ENCODE measurements at regions not wholly inside any gene's neighbourhood (a gene's known extent, or its start where the extent isn't known, plus 50 kb on each side); places are given as distances from the start of the nearest gene placed in this dataset.

DNA sequence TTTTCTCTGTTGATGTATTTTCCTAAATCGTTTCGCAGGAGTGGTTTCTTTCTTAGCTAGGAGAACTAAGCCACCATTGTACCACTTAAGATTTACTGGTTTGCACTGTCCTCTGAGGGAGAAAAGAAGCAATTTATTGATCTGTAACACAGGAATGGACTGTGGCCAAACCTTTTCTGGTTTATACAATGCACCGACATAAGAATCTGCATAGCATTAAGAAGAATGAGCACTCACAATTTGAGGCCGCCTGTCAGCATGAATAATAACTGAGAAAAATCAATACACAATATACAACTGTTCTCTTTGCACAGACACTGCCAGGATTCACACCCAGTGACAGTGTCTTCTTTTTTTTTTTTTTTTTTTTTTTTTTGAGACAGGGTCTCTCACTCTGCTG lies 168.6 kb upstream of the DMRT1 start:
- TF ChIP-seq, protein P1, sequence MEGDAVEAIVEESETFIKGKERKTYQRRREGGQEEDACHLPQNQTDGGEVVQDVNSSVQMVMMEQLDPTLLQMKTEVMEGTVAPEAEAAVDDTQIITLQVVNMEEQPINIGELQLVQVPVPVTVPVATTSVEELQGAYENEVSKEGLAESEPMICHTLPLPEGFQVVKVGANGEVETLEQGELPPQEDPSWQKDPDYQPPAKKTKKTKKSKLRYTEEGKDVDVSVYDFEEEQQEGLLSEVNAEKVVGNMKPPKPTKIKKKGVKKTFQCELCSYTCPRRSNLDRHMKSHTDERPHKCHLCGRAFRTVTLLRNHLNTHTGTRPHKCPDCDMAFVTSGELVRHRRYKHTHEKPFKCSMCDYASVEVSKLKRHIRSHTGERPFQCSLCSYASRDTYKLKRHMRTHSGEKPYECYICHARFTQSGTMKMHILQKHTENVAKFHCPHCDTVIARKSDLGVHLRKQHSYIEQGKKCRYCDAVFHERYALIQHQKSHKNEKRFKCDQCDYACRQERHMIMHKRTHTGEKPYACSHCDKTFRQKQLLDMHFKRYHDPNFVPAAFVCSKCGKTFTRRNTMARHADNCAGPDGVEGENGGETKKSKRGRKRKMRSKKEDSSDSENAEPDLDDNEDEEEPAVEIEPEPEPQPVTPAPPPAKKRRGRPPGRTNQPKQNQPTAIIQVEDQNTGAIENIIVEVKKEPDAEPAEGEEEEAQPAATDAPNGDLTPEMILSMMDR (IDR thresholded peaks at IDR 0.05) = no peak
- WGBS, 3 donors = 66 to 82% (median 76%) methylated on average over 4 of the region's 4 CpGs
- no peak overlapping the region for H3K27ac ChIP-seq

DNA sequence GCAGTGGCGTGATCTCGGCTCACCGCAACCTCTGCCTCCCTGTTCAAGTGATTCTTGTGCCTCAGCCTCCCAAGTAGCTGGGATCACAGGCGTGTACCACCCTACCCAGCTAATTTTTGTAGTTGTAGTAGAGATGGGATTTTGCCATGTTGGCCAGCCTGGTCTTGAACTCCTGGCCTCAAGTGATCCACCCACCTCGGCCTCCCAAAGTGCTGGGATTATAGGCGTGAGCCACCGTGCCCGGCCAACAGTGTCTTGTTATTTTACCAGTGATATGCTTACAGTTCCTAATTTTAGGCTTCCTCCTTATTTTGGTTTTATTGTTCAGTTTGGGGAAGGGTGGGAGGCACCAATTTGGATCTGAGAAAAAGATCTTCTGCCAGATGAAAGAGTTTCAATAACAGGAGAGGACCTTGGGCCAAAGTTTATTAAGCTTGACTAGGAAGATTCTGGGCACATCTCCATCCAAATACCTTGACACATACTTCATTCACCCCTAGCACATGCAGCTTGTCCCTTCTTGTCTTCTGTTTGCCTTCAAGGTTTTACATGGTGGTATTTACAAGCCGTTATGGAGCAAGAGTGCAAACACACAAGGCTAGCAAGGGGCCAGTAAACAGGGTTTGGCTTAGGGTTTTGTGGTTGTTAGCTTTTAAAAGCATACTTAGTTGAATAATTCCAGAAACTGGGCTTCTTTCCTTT lies 168.1 kb upstream of the DMRT1 start:
- WGBS, 3 donors = 67 to 75% (median 72%) methylated on average over 9 of the region's 9 CpGs
- TF ChIP-seq, protein P1 (IDR thresholded peaks at IDR 0.05) = no peak
- no peak overlapping the region for H3K4me3 ChIP-seq
- H3K36me3 ChIP-seq (ENCODE audit: insufficient read depth in 1 of 2, low read depth in 1 of 2) = no peaks in the 10 kb centered on the region
- no peaks in the 10 kb centered on the region for H3K27me3 ChIP-seq (ENCODE audit: insufficient read depth in 3 of 3, low read length in 2 of 3)
- DNase-seq = no peak
- intact Hi-C loops (cut with DNase I) = no loop called here
- peaks cover 9% of the 10 kb centered on the region for H3K4me1 ChIP-seq
- peak overlapping the region; percentile 31 for H3K27ac ChIP-seq
- peaks cover 3% of the 10 kb centered on the region for H3K9me3 ChIP-seq
- ATAC-seq = peak in 3 of 4 donors; percentile 58 to 73 (median 68)

More for the DNA sequence above, 168.6 kb upstream of the DMRT1 start:
- Histone ChIP-seq H3K4me3 (no peak overlapping the region), H3K27me3 (ENCODE audit: insufficient read depth in 3 of 3, low read length in 2 of 3) (no peaks in the 10 kb centered on the region), H3K9me3 (peaks cover 3% of the 10 kb centered on the region), H3K4me1 (peaks cover 9% of the 10 kb centered on the region), H3K36me3 (ENCODE audit: insufficient read depth in 1 of 2, low read depth in 1 of 2) (no peaks in the 10 kb centered on the region)
- DNase-seq (no peak), ATAC-seq (no peak)
- intact Hi-C loops (cut with DNase I) = no loop called here

DNA sequence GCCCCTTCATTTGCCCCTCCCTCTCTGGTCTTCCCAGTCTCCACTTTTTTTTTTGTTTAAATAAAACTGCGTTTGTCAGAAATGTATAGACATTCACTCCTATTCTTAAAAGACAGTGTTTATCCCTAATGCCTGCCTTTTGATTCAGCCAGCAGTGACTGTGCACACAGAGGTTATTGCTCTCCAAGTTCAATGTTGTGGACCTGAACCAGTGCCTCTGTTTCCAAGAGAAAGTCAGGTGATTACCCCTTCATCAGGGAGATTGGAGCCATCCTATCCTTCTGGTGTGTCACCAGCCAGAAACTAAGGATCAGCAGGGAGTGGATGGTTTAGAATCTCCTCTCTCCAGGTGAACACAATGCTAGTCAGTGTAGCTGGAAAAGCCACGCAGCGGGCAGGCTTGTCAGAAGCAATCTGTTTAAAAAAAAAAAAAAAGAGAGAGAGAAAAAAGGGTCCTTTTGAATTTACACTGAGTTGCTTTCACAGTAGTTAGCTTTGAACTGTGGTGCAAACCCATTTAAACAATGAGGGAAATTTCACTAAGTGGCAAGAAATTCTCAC lies 167.5 kb upstream of the DMRT1 start:
- ATAC-seq (peak in 1 of 4 donors; percentile 27), DNase-seq (no peak)
- H3K4me3 ChIP-seq = no peak overlapping the region
- intact Hi-C loops (cut with DNase I) = no loop called here
- TF ChIP-seq, protein P1 (IDR thresholded peaks at IDR 0.05) = no peak
- H3K36me3 ChIP-seq (ENCODE audit: insufficient read depth in 1 of 2, low read depth in 1 of 2) = no peaks in the 10 kb centered on the region
- H3K9me3 ChIP-seq = peaks cover 3% of the 10 kb centered on the region
- peak overlapping the region; percentile 31 for H3K27ac ChIP-seq
- peaks cover 9% of the 10 kb centered on the region for H3K4me1 ChIP-seq
- no peaks in the 10 kb centered on the region for H3K27me3 ChIP-seq (ENCODE audit: insufficient read depth in 3 of 3, low read length in 2 of 3)
- WGBS, 3 donors = 73 to 89% (median 81%) methylated on average over 3 of the region's 3 CpGs

DNA sequence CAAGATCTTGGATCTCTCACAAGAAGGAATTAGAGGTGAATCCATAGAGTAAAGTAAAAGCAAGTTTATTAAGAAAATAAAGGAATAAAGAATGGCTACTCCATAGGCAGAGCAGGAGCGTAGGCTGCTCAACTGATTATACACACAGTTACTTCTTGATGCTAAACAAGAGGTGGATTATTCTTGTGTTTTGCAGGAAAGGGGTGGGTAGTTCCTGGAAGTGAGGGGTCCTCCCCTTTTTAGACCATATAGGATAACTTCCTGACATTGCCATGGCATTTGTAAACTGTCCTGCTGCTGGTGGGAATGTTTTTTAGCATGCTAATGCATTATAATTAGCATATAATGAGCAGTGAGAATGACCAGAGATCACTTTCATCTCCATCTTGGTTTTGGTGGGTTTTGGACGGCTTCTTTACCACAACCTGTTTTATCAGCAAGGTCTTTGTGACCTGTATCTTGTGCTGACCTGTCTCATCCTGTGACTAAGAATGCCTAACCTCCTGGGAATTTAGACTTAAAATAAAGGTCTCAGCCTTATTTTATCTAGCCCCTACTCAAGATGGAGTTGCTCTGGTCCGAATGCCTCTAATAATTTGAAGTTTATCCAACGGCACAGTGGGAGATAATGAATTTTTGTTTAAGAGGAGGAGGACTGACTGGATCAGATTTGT lies 165.7 kb upstream of the DMRT1 start:
- ATAC-seq = no peak
- no peaks in the 10 kb centered on the region for H3K27me3 ChIP-seq (ENCODE audit: insufficient read depth in 3 of 3, low read length in 2 of 3)
- DNase-seq = no peak
- no peak overlapping the region for H3K27ac ChIP-seq
- 86 to 89% (median 89%) methylated on average over 4 of the region's 4 CpGs for WGBS, 3 donors
- intact Hi-C loops (cut with DNase I) = no loop called here
- H3K4me3 ChIP-seq = no peak overlapping the region
- no peaks in the 10 kb centered on the region for H3K9me3 ChIP-seq
- peaks cover 9% of the 10 kb centered on the region for H3K4me1 ChIP-seq
- H3K36me3 ChIP-seq (ENCODE audit: insufficient read depth in 1 of 2, low read depth in 1 of 2) = no peaks in the 10 kb centered on the region
- TF ChIP-seq, protein P1 (IDR thresholded peaks at IDR 0.05) = no peak

Data from psoas muscle (tissue), 7 donors.